ENCODE measurements at regions not wholly inside any gene's neighbourhood (a gene's known extent, or its start where the extent isn't known, plus 50 kb on each side); places are given as distances from the start of the nearest gene placed in this dataset.
"Not testable (repeated sequence)": the region's sequence is repeated elsewhere in the genome, so short reads cannot be mapped to it uniquely, and the experiment has no call there.

- DNase-seq (ENCODE audit: low read depth) = no peak
Measured at GRCh38 chr2:144624451-144624850, 104.5 kb upstream of the ZEB2 start.

GRCh38 chr2:144622373-144622772 is 102.5 kb upstream of the ZEB2 start:
- H3K4me3 ChIP-seq (ENCODE audit: low read length); DNase-seq (ENCODE audit: low read depth): not testable (repeated sequence)

More at GRCh38 chr2:144624451-144624850, 104.5 kb upstream of the ZEB2 start:
- TF ChIP-seq CTCF (conservative IDR thresholded peaks at IDR 0.05; ENCODE audit: low read length) = no peak
- no peak overlapping the region for H3K4me3 ChIP-seq (ENCODE audit: low read length)

- no peak for DNase-seq (ENCODE audit: low read depth)
- TF ChIP-seq CTCF (conservative IDR thresholded peaks at IDR 0.05; ENCODE audit: low read length) = no peak
- no peak overlapping the region for H3K4me3 ChIP-seq (ENCODE audit: low read length)
Measured at GRCh38 chr2:144621266-144621665, 101.3 kb upstream of the ZEB2 start.

- no peak for TF ChIP-seq CTCF (conservative IDR thresholded peaks at IDR 0.05; ENCODE audit: low read length)
- DNase-seq (ENCODE audit: low read depth) = no peak
- no peak overlapping the region for H3K4me3 ChIP-seq (ENCODE audit: low read length)
Measured at GRCh38 chr2:144619760-144620159, 99.8 kb upstream of the ZEB2 start.

GRCh38 chr2:144617171-144617570 is 97.3 kb upstream of the ZEB2 start:
- not testable (repeated sequence) for DNase-seq (ENCODE audit: low read depth); H3K4me3 ChIP-seq (ENCODE audit: low read length)

GRCh38 chr2:144615866-144616565 is 96.1 kb upstream of the ZEB2 start:
- no peak overlapping the region for H3K4me3 ChIP-seq (ENCODE audit: low read length)
- peak; percentile 4 for DNase-seq (ENCODE audit: low read depth)
- no peak for TF ChIP-seq CTCF (conservative IDR thresholded peaks at IDR 0.05; ENCODE audit: low read length)

DNA sequence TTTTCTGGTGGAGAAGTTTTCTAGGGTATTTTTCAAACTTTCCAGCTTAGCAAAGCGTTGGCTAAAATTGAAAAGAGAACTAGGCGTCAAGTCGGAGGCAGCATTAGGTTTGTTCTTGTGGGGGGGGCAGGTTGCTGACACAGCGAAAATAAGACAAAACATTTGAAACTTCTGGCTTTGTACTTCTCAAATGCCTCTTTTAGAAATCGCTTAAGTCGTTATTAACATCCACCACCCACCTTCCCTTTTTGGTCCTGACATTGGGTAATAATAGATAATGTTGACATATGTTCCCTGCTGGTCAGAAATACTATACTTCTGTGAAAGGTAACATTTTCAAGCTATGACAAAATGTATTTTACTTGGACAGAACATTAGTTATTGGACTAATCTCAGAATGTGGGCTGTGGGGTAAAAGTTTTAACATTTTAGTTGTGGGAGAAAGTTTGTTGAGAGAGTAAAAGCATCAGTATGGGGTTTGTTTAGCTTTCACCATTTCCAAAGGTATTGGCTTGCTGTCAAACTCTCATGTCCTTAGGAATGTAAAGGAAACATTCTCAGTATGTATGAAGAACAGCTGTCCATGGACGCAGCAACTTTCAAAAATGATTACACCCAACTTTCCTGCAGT is 88.1 kb upstream of the ZEB2 start:
- TF ChIP-seq CTCF (conservative IDR thresholded peaks at IDR 0.05; ENCODE audit: low read length) = no peak
- DNase-seq (ENCODE audit: low read depth) = peak; percentile 49
- no peak overlapping the region for H3K4me3 ChIP-seq (ENCODE audit: low read length)

- no peak for DNase-seq (ENCODE audit: low read depth)
- TF ChIP-seq CTCF (conservative IDR thresholded peaks at IDR 0.05; ENCODE audit: low read length) = no peak
- H3K4me3 ChIP-seq (ENCODE audit: low read length) = no peak overlapping the region
Measured at GRCh38 chr2:144607099-144607498, 87.2 kb upstream of the ZEB2 start.
